Esophagus (tissue), 2 donors: ENCODE measurements at regions not wholly inside any gene's neighbourhood (a gene's known extent, or its start where the extent isn't known, plus 50 kb on each side); places are given as distances from the start of the nearest gene placed in this dataset.
"Not testable (repeated sequence)": the region's sequence is repeated elsewhere in the genome, so short reads cannot be mapped to it uniquely, and the experiment has no call there.

Source experiments
- H3K27ac ChIP-seq, 2 donors: one replicate each; pipeline ENCODE4 v1.5.1; 2013; ENCODE audit warnings: low read depth in 2 of 2, mild to moderate bottlenecking in 2 of 2, inconsistent platforms in 1 of 2, low read length in 1 of 2, moderate library complexity in 1 of 2
- H3K27me3 ChIP-seq, 2 donors: one replicate each; pipeline ENCODE4 v1.6.1; 2013; ENCODE audit warnings: low read length in 2 of 2, control low read depth in 1 of 2, mild to moderate bottlenecking in 1 of 2; ENCODE audit not compliant: insufficient read depth in 2 of 2, control insufficient read depth in 1 of 2
- H3K36me3 ChIP-seq, 2 donors: one replicate each; pipeline ENCODE4 v1.6.1; 2013; ENCODE audit warnings: low read length in 1 of 2; ENCODE audit not compliant: control insufficient read depth in 2 of 2, insufficient read depth in 2 of 2
- H3K4me1 ChIP-seq, 2 donors: one replicate each; pipeline ENCODE4 v1.6.1; 2013; ENCODE audit warnings: low read length in 1 of 2; ENCODE audit not compliant: control insufficient read depth in 2 of 2, insufficient read depth in 2 of 2
- H3K4me3 ChIP-seq, 2 donors: one replicate each; pipeline ENCODE4 v1.5.1; 2013; ENCODE audit warnings: low read length in 2 of 2, mild to moderate bottlenecking in 2 of 2, low read depth in 1 of 2, moderate library complexity in 1 of 2
- H3K9me3 ChIP-seq, 2 donors: one replicate each; pipeline ENCODE4 v1.6.1; 2013; ENCODE audit warnings: mild to moderate bottlenecking in 2 of 2, low read depth in 1 of 2, low read length in 1 of 2, moderate library complexity in 1 of 2; ENCODE audit not compliant: control insufficient read depth in 2 of 2, insufficient read depth in 1 of 2
- WGBS, 2 donors: extraction: QIAGEN DNeasy Blood & Tissue Kit; methylation state at CpG; one replicate each; pipeline ENCODE4 v1.1.7; 2013; 5-methylcytosine and 5-hydroxymethylcytosine counted together
- donor health status: healthy with polysubstance abuse.
- donor health status: Bipolar disorder and iron deficiency.

DNA sequence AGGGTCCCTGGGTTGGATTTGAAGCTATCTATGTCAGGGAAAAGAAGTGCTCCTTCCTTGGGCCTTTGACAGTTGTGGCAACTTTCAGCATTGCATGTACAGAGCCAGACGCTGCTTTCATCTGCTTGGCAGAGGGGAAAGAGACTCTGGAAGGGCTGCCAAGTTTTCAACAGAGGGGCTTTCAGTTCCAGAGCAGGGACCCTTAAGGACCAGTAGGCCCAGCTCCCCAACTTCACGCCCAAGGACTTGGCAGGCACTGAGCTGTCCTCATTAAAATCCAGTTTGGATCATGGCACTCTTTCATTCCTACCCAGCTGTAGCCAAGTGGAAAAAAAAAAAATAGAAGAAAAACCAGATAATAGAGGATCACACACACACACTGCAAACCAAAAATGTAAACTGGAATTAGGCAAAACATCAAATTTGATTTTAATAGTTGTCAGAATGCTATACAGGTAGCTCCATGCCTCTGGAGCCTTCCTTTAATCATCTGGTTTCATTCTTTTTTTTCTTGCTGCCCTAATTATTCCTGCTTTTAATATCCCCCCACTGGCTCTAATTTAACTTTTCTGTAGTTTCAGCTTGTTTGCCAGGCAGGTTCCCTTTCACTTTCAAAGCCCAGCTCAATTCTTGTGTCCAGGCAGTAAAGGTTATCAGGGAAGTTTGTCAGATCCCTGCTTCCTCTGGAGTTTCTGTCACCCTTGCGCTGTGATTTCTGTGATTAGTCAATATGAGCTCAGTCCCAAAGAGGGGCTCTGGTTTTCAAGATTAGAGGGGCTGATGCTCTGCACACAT, 702.6 kb upstream of the CDH8 start:
- Histone ChIP-seq H3K27ac (no peak overlapping the region), H3K27me3 (no peaks in the 10 kb centered on the region), H3K36me3 (no peaks in the 10 kb centered on the region), H3K9me3 (no peaks in the 10 kb centered on the region), H3K4me1 (no peaks in the 10 kb centered on the region), H3K4me3 (no peak overlapping the region)
- WGBS, 2 donors: 45 to 49% methylated on average over 3 of the region's 3 CpGs

DNA sequence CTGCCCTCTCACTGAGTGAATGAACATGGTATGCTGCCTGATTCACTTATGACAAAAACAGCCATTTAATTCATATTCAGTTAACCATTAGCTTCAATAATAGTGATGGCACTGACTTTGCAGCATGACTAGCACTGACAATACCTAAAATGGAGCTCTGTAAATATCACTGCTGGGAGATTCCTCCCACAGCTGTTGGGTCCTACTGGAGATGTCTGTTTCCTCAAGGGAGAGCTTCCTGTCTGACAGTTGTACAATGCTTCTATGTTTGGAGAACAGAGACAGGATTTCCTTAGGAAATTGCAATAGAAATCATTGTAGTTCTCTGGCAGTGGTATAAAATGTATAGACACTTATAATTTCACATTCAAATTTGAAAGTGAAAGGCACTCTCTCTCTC, 695.9 kb upstream of the CDH8 start:
- Histone ChIP-seq H3K27ac (no peak overlapping the region), H3K9me3 (no peaks in the 10 kb centered on the region), H3K36me3 (no peaks in the 10 kb centered on the region), H3K4me1 (no peaks in the 10 kb centered on the region), H3K27me3 (no peaks in the 10 kb centered on the region), H3K4me3 (no peak overlapping the region)

DNA sequence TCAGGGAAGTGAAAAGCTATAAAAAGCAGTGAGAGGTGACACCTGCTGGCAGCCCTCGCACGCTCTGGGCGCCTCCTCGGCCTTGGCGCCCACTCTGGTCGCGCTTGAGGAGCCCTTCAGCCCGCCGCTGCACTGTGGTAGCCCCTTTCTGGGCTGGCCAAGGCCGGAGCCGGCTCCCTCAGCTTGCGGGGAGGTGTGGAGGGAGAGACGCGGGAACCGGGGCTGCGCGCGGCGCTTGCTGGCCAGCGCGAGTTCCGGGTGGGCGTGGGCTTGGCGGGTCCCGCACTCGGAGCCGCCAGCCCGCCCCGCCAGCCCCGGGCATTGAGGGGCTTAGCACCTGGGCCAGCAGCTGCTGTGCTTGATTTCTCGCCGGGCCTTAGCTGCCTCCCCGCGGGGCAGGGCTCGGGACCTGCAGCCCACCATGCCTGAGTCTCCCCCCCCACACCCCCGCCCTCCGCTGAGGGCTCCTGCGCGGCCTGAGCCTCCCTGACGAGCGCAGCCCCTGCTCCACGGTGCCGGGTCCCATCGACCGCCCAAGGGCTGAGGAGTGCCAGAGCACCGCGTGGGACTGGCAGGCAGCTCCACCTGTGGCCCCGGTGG, 688.5 kb upstream of the CDH8 start:
- not testable (repeated sequence) for H3K9me3 ChIP-seq, H3K27me3 ChIP-seq, H3K4me1 ChIP-seq, H3K27ac ChIP-seq, H3K36me3 ChIP-seq, H3K4me3 ChIP-seq
- 88 to 91% methylated on average over 42 to 48 of the region's 48 CpGs for WGBS, 2 donors

DNA sequence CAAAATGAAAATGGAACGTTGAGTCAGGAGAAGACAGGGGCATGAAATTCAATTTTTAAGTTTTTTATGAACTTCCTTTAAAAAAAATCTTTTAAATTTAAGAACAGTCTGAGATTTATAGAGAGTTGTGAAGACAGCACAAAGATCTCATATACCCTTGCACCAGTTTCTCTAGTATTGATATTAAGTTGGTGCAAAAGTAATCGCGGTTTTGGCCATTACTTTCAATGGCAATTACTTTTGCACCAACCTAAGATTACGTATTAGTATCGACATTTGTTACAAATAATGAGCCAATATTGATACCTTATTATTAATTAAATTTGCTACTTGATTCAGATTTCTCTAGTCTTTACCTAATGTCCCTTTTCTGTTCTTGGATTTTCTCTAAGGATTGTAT, 684.4 kb upstream of the CDH8 start:
- WGBS, 2 donors: 71% methylated on average over 5 of the region's 5 CpGs

DNA sequence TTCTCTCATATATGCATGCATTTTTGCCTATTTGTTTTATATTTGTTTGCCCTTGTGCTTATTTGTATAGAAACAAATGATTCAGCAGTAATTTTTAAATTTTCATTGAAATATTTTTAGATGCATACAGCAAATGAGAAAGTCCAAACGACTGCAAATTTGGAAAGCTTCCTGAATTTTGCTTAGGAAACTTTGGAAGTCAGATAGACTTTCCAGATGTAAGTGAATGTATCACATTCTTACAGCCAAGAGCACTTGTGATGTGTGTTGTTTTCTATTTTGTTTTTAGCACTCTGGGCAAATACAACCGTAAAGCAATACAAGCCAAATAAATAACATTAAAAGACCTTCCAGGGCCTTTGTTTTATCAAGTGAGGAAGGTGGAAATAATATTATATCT, 680.8 kb upstream of the CDH8 start:
- no peaks in the 10 kb centered on the region for H3K4me1 ChIP-seq
- no peak overlapping the region for H3K27ac ChIP-seq
- no peaks in the 10 kb centered on the region for H3K9me3 ChIP-seq
- H3K36me3 ChIP-seq: no peaks in the 10 kb centered on the region
- 72% methylated on average over 2 of the region's 2 CpGs for WGBS, 2 donors
- H3K4me3 ChIP-seq: no peak overlapping the region
- no peaks in the 10 kb centered on the region for H3K27me3 ChIP-seq

More for the DNA sequence above, 684.4 kb upstream of the CDH8 start:
- Histone ChIP-seq H3K4me1 (no peaks in the 10 kb centered on the region), H3K9me3 (peaks cover 0 to 8% of the 10 kb centered on the region in 2 donors), H3K36me3 (no peaks in the 10 kb centered on the region), H3K27ac (no peak overlapping the region), H3K4me3 (no peak overlapping the region), H3K27me3 (no peaks in the 10 kb centered on the region)

DNA sequence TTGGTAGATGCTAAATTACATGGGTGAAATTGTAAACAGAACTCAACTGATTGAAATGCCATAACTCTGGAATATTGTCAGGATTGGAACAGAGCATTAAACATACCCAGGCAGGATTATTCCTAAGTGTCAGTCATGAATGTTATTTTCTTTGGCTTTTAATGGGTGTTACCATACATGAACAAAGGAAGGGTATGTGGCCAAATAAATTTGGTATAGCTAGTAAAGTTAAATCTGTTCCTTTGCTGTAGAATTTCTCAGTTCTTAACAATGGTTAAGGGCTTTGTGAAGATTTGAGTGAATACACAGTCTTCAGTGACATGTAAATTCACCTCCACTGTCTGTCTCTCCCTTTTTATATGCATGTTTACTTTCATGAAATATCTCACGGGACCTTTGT, 679.5 kb upstream of the CDH8 start:
- H3K27me3 ChIP-seq: no peaks in the 10 kb centered on the region
- 51 to 63% methylated on average over 1 of the region's 1 CpG for WGBS, 2 donors
- H3K27ac ChIP-seq: no peak overlapping the region
- no peaks in the 10 kb centered on the region for H3K4me1 ChIP-seq
- H3K9me3 ChIP-seq: peaks cover 0 to 3% of the 10 kb centered on the region in 2 donors
- no peaks in the 10 kb centered on the region for H3K36me3 ChIP-seq
- H3K4me3 ChIP-seq: no peak overlapping the region

DNA sequence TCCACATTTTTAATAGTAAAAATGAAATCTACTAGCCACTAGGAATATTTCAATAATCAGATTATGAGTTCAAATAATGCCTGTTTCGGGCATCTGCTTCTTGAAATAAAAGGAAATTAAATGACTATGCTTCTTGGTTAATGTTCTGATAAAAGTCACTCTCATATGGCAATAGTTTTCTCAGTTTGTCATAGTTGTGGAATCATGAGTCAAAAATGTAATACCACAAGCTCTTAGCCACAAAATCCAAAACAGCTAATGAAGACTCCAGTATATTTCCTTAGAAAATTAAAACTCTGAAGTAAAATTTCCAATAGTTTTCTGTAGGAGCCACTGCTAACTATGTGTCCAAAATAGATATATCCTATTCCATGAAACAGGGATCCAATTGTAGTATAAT, 676.3 kb upstream of the CDH8 start:
- H3K36me3 ChIP-seq: no peaks in the 10 kb centered on the region
- no peak overlapping the region for H3K27ac ChIP-seq
- no peaks in the 10 kb centered on the region for H3K4me1 ChIP-seq
- H3K9me3 ChIP-seq: peaks cover 0 to 6% of the 10 kb centered on the region in 2 donors
- WGBS, 2 donors: 61 to 73% methylated on average over 1 of the region's 1 CpG
- H3K4me3 ChIP-seq: no peak overlapping the region
- H3K27me3 ChIP-seq: no peaks in the 10 kb centered on the region

DNA sequence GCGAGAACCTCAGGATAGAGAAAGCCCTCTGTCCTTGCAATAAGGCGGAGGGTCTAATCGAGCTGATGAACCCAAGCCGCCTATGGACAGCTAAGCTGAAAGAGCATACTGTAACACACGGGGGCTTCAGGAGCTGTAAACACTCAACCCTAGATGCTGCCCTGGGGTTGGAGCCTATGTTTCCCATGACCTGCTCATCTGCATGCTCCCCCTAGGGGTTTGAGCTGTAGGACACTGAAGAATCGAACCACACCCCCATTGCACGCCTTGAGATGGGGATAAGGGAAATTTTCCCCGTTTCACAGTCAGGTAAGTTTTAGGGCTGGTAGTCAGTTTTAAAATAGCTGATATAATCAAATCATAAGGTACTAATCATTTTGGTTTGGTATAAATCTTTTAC, 675.6 kb upstream of the CDH8 start:
- Histone ChIP-seq H3K27me3 (no peaks in the 10 kb centered on the region), H3K9me3 (peaks cover 0 to 6% of the 10 kb centered on the region in 2 donors), H3K4me3 (no peak overlapping the region), H3K27ac (no peak overlapping the region), H3K4me1 (no peaks in the 10 kb centered on the region), H3K36me3 (no peaks in the 10 kb centered on the region)
- WGBS, 2 donors: 83 to 84% methylated on average over 8 of the region's 8 CpGs

DNA sequence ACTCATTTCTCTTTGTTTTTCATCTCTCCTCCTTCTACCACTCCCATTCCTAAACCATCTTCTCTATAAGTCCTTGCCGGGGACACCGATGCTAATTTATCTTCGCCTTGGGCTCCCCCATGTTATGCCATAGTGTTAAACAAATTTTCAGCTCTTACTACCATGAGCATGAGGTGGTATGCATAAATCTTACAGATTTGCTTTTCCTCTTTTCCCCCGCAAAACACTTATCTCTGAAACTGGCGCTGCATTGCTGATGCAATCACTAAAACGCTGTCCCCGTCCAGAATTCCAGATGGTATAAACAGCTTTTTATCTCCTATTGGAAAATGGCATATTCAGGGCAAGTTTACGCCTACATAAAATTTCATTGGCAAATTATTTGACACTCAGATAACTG, 673.6 kb upstream of the CDH8 start:
- WGBS, 2 donors: 70 to 75% methylated on average over 8 of the region's 8 CpGs

DNA sequence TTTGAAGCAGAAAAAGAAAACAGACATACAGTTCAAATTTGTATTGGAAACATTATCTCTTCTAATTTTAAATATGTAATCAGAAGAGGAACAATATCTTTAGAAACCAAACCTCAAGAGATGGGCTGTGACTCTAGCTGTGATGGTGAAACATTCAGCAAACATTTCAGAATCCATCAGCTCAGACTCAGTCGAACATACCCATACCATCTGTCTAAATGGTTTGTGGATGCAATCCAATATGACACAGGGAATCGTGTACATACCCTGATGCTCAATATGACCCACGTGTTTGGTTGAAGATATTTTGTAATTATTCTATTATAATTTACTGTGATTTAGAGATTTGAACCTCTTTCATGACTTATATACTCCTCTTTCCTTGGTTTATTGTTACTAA, 665.2 kb upstream of the CDH8 start:
- Histone ChIP-seq H3K4me3 (no peak overlapping the region), H3K36me3 (no peaks in the 10 kb centered on the region), H3K27me3 (no peaks in the 10 kb centered on the region), H3K4me1 (no peaks in the 10 kb centered on the region), H3K9me3 (no peaks in the 10 kb centered on the region), H3K27ac (no peak overlapping the region)
- WGBS, 2 donors: 73 to 85% methylated on average over 3 of the region's 3 CpGs

More for the DNA sequence above, 673.6 kb upstream of the CDH8 start:
- Histone ChIP-seq H3K27me3 (no peaks in the 10 kb centered on the region), H3K4me3 (no peak overlapping the region), H3K4me1 (no peaks in the 10 kb centered on the region), H3K9me3 (peaks cover 0 to 6% of the 10 kb centered on the region in 2 donors), H3K27ac (no peak overlapping the region), H3K36me3 (no peaks in the 10 kb centered on the region)
